HL-60 (cell line): ENCODE measurements at regions not wholly inside any gene's neighbourhood (a gene's known extent, or its start where the extent isn't known, plus 50 kb on each side); places are given as distances from the start of the nearest gene placed in this dataset.

Experiments
- DNase-seq, 2 experiments: peaks; one replicate each; pipeline ENCODE4 v3.0.0-alpha.2; 2010 to 2020; ENCODE audit warnings: low read depth in 1 of 2, low spot score in 1 of 2
- H3K27ac ChIP-seq: fragments of 250-450 bp; sonication (Bioruptor Pico); replicated peaks from 2 replicates; pipeline ENCODE4 v1.5.1; 2020; ENCODE audit warnings: mild to moderate bottlenecking, moderate library complexity
- H3K27me3 ChIP-seq: fragments of 250-450 bp; sonication (Bioruptor Pico); 2 replicates; pipeline ENCODE4 v1.5.1; 2021; ENCODE audit warnings: mild to moderate bottlenecking, moderate library complexity; ENCODE audit not compliant: insufficient read depth, poor library complexity, severe bottlenecking
- H3K4me3 ChIP-seq: replicated peaks from 2 replicates; pipeline ENCODE4 v1.5.1; 2011; ENCODE audit warnings: mild to moderate bottlenecking, control low read depth, low read length; ENCODE audit not compliant: insufficient read depth
- GABPA ChIP-seq: IDR thresholded peaks from 2 replicates; pipeline ENCODE4 v1.6.1; 2012; ENCODE audit warnings: low read depth
- POLR2AphosphoS5 ChIP-seq: IDR thresholded peaks from 2 replicates; pipeline ENCODE4 v1.6.1; 2012; ENCODE audit warnings: low read depth
- SPI1 ChIP-seq: IDR thresholded peaks from 2 replicates; pipeline ENCODE4 v1.6.1; 2012; ENCODE audit warnings: low read depth, mild to moderate bottlenecking, borderline replicate concordance
- TF ChIP-seq, protein P1 (sequence below): IDR thresholded peaks from one replicate; pipeline ENCODE4 v1.5.1; 2011; ENCODE audit warnings: low read length, control low read depth, inconsistent platforms; ENCODE audit not compliant: insufficient read depth
- TF ChIP-seq, protein P2 (sequence below): IDR thresholded peaks from 2 replicates; pipeline ENCODE4 v1.6.1; 2012; ENCODE audit warnings: low read depth; ENCODE audit not compliant: insufficient replicate concordance

DNA sequence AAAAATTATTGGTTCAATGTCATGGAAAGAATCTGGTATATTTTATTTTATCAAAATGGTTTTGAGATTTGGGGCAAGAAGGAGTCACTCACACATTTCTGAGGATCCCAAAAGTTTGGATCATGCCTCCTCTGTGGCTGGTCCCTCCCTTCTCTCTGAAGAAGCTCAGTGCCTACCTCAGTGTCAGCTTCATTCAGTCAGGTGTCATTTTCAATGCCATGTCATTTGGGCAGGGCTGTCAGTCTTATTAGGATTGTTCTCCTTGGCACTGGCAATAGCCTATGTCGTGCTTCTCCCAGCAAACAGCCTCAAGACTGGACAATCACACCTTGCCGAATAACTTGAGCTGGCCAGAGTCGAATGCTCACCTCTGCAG, 264.5 kb upstream of the CAMK1G start:
- Histone ChIP-seq H3K27ac (no peak overlapping the region), H3K27me3 (no peaks in the 10 kb centered on the region), H3K4me3 (no peak overlapping the region)
- no peak for TF ChIP-seq GABPA
- no peak for DNase-seq

DNA sequence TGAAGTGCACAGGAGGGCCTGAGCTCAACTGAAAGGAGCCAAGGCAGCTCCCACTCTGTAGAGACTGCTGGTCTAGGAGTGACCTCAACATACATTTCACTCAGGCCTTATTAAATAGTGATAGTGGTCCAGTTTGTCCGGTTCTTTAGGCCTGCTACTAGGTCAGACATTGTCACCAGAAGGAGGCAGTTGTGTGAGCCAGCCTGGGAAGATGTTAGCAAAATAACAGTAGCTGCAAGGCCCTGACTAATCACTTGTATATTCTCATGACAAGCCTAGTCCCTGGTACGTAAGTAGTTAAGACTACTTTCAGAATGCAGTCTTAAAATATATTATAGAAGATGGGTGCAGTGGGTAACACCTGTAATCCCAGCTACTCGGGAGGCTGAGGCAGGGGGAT, 264.0 kb upstream of the CAMK1G start:
- Histone ChIP-seq H3K27me3 (no peaks in the 10 kb centered on the region), H3K4me3 (no peak overlapping the region), H3K27ac (no peak overlapping the region)
- no peak for DNase-seq
- TF ChIP-seq SPI1 = no peak
- TF ChIP-seq, protein P1, sequence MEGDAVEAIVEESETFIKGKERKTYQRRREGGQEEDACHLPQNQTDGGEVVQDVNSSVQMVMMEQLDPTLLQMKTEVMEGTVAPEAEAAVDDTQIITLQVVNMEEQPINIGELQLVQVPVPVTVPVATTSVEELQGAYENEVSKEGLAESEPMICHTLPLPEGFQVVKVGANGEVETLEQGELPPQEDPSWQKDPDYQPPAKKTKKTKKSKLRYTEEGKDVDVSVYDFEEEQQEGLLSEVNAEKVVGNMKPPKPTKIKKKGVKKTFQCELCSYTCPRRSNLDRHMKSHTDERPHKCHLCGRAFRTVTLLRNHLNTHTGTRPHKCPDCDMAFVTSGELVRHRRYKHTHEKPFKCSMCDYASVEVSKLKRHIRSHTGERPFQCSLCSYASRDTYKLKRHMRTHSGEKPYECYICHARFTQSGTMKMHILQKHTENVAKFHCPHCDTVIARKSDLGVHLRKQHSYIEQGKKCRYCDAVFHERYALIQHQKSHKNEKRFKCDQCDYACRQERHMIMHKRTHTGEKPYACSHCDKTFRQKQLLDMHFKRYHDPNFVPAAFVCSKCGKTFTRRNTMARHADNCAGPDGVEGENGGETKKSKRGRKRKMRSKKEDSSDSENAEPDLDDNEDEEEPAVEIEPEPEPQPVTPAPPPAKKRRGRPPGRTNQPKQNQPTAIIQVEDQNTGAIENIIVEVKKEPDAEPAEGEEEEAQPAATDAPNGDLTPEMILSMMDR = no peak
- no peak for TF ChIP-seq GABPA
- TF ChIP-seq, protein P2, sequence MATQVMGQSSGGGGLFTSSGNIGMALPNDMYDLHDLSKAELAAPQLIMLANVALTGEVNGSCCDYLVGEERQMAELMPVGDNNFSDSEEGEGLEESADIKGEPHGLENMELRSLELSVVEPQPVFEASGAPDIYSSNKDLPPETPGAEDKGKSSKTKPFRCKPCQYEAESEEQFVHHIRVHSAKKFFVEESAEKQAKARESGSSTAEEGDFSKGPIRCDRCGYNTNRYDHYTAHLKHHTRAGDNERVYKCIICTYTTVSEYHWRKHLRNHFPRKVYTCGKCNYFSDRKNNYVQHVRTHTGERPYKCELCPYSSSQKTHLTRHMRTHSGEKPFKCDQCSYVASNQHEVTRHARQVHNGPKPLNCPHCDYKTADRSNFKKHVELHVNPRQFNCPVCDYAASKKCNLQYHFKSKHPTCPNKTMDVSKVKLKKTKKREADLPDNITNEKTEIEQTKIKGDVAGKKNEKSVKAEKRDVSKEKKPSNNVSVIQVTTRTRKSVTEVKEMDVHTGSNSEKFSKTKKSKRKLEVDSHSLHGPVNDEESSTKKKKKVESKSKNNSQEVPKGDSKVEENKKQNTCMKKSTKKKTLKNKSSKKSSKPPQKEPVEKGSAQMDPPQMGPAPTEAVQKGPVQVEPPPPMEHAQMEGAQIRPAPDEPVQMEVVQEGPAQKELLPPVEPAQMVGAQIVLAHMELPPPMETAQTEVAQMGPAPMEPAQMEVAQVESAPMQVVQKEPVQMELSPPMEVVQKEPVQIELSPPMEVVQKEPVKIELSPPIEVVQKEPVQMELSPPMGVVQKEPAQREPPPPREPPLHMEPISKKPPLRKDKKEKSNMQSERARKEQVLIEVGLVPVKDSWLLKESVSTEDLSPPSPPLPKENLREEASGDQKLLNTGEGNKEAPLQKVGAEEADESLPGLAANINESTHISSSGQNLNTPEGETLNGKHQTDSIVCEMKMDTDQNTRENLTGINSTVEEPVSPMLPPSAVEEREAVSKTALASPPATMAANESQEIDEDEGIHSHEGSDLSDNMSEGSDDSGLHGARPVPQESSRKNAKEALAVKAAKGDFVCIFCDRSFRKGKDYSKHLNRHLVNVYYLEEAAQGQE = no peak
- no peak for TF ChIP-seq POLR2AphosphoS5

DNA sequence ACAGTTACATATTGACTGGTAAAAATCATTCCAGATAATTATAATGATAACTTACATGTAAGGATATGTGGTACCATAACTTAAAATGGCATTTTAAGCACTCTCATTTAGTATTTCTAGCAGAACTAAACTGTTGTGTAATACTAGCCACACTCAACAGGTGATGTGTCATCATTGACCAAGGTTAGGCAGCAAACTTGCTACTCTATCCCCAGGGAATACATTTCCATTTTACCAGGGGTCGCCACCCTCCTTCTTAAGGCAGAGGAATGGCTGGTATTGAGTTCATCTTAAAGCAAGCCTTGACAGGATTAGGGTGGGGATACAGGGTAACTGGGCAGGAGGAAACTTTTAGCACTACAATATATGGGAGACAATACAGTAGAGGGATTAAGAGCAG, 259.8 kb upstream of the CAMK1G start:
- no peak for DNase-seq
- Histone ChIP-seq H3K27me3 (no peaks in the 10 kb centered on the region), H3K4me3 (no peak overlapping the region), H3K27ac (no peak overlapping the region)
- TF ChIP-seq, protein P2 = no peak
- TF ChIP-seq SPI1 = no peak
- TF ChIP-seq GABPA = no peak
- TF ChIP-seq POLR2AphosphoS5 = no peak
- TF ChIP-seq, protein P1 = no peak

DNA sequence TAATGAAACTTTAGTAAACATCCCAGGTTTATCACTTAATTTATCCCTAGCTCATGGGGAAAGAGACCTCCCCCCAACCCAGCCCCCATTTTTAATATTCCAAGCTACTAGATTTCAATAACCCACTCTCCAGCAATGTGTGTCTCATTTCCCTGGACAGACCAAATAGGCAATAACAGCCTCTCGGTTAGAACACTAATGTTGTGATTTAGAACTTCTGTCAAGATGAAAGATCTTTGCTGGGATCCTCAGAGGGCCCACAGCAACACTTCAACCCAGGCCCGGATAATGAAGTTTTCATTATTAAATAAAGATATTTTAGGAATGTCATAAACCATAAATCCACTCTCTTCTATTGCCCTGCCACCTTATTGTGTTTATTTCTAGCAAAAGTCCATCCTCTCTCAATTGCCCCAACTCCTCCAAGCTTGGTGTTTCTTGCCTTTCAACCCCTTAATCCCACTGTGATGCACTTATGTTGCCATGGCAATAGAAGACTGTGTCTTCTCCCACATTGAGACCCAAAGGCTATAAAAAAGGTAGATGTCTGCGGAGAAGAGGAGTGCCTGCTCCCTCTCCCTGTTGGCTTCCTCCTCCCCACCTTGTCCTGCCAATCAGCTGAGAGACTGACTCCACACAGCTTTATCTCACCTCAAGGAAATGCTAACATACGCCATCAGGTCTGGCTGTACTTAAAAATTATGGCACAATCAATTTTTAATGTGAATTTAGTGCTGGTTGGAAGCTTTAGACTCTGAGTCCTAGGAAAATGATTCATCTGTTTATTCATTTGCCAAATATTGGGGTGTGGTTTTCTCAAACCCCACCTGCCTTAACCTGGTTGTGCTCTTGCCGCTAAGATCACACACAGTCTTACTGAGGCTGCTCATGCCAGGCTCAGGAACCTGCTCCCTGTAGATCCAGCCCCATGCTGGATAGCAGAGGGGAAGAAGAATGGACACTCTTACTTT, 258.3 kb upstream of the CAMK1G start:
- Histone ChIP-seq H3K4me3 (no peak overlapping the region), H3K27me3 (no peaks in the 10 kb centered on the region), H3K27ac (no peak overlapping the region)
- TF ChIP-seq POLR2AphosphoS5 = no peak
- no peak for TF ChIP-seq GABPA
- TF ChIP-seq, protein P1 = no peak
- TF ChIP-seq, protein P2 = no peak
- TF ChIP-seq SPI1 = no peak
- no peak for DNase-seq
